PFSK-1 (cell line): ENCODE measurements at regions not wholly inside any gene's neighbourhood (a gene's known extent, or its start where the extent isn't known, plus 50 kb on each side); places are given as distances from the start of the nearest gene placed in this dataset.

ENCODE experiments used
- POLR2AphosphoS5 ChIP-seq: IDR thresholded peaks from 2 replicates; pipeline ENCODE4 v1.6.1; 2012; ENCODE audit warnings: low read depth, mild to moderate bottlenecking, control low read depth, low read length, moderate library complexity
- SIN3A ChIP-seq: IDR thresholded peaks from 2 replicates; pipeline ENCODE4 v1.6.1; 2012; ENCODE audit warnings: mild to moderate bottlenecking, low read length, moderate library complexity, borderline replicate concordance; ENCODE audit not compliant: insufficient read depth
- TAF1 ChIP-seq: IDR thresholded peaks from 2 replicates; pipeline ENCODE4 v1.6.1; 2012; ENCODE audit warnings: low read length, control low read depth, borderline replicate concordance; ENCODE audit not compliant: insufficient read depth

GRCh38 chr4:53659737-53660136, 68.5 kb upstream of the LNX1 start:
- TF ChIP-seq POLR2AphosphoS5 (no peak), TAF1 (no peak), SIN3A (no peak)
